T-cell (primary cell): ENCODE measurements at regions not wholly inside any gene's neighbourhood (a gene's known extent, or its start where the extent isn't known, plus 50 kb on each side); places are given as distances from the start of the nearest gene placed in this dataset.

ENCODE experiments used
- ATAC-seq, 4 experiments: fragments of 200-7000 bp in 3 of 4; fragments of 150-1000 bp in 1 of 4; cut with Tn5 transposase; replicated peaks in 1 of 4; 1 replicate in 3 of 4; 2 replicates in 1 of 4; pipeline ENCODE4 v1.10.0; 2021; ENCODE audit warnings: moderate library complexity in 3 of 4, mild to moderate bottlenecking in 2 of 4, moderate number of reproducible peaks in 1 of 4
- CTCF ChIA-PET, 2 donors: fragments of 300-600 bp; sonication (Branson Sonifier 250); formaldehyde crosslinking; loops; one replicate each; lab custom pipeline; 2022; ENCODE audit warnings: antibody characterized with exemption in 2 of 2; lab: Charles Lee
- POLR2A ChIA-PET, 2 donors: fragments of 300-600 bp; sonication (Branson Sonifier 250); formaldehyde crosslinking; loops; one replicate each; lab custom pipeline; 2022; ENCODE audit warnings: antibody characterized with exemption in 2 of 2; lab: Charles Lee
- DNase-seq, 35 experiments: peaks; one replicate each; pipeline versions ENCODE4 v3.0.0 to v3.0.0-alpha.2; 2013 to 2023
- H3K27ac ChIP-seq: one replicate; pipeline ENCODE4 v1.5.1; 2013; ENCODE audit warnings: low read length
- H3K27me3 ChIP-seq, 2 experiments: replicated peaks in 1 of 2; 1 replicate in 1 of 2; 2 replicates in 1 of 2; pipeline versions ENCODE4 v1.6.1 to v1.7.0; 2013; ENCODE audit warnings: low read length in 1 of 2, mixed read lengths in 1 of 2; ENCODE audit not compliant: control insufficient read depth in 2 of 2, insufficient read depth in 2 of 2; ENCODE audit errors: extremely low read depth in 1 of 2
- H3K36me3 ChIP-seq, 2 donors: 1 replicate in 1 of 2; 2 replicates in 1 of 2; pipeline versions ENCODE4 v1.6.1 to v1.7.0; 2013; ENCODE audit warnings: low read length in 1 of 2; ENCODE audit not compliant: control insufficient read depth in 2 of 2, insufficient read depth in 1 of 2; ENCODE audit errors: extremely low read depth in 1 of 2
- H3K4me1 ChIP-seq, 2 experiments: 1 replicate in 1 of 2; 2 replicates in 1 of 2; pipeline versions ENCODE4 v1.6.1 to v1.7.0; 2013; ENCODE audit warnings: low read length in 2 of 2, mixed read lengths in 1 of 2; ENCODE audit not compliant: insufficient read depth in 2 of 2, control insufficient read depth in 1 of 2; ENCODE audit errors: extremely low read depth in 1 of 2
- H3K4me3 ChIP-seq, 2 donors: 1 replicate in 1 of 2; 2 replicates in 1 of 2; pipeline versions ENCODE4 v1.5.1 to v1.7.0; 2013; ENCODE audit warnings: mild to moderate bottlenecking in 2 of 2, low read length in 1 of 2, moderate library complexity in 1 of 2; ENCODE audit not compliant: control insufficient read depth in 1 of 2; ENCODE audit errors: extremely low read depth in 1 of 2
- H3K9me3 ChIP-seq: 2 replicates; pipeline ENCODE4 v1.7.0; 2013
- H3K27ac Mint-ChIP-seq, 2 donors: one replicate each; pipeline ENCODE4 v1.8.0; 2020 to 2021; ENCODE audit warnings: mild to moderate bottlenecking in 2 of 2, mixed read lengths in 2 of 2
- H3K27me3 Mint-ChIP-seq, 2 donors: one replicate each; pipeline ENCODE4 v1.8.0; 2021 to 2022; ENCODE audit warnings: mixed read lengths in 2 of 2
- H3K36me3 Mint-ChIP-seq: one replicate; pipeline ENCODE4 v1.8.0; 2021; ENCODE audit warnings: mixed read lengths
- H3K4me1 Mint-ChIP-seq, 3 donors: one replicate each; pipeline ENCODE4 v1.8.0; 2020 to 2022; ENCODE audit warnings: mixed read lengths in 3 of 3, mild to moderate bottlenecking in 1 of 3
- H3K4me3 Mint-ChIP-seq, 3 donors: one replicate each; pipeline ENCODE4 v1.8.0; 2020 to 2022; ENCODE audit warnings: mild to moderate bottlenecking in 3 of 3, mixed read lengths in 3 of 3, moderate library complexity in 3 of 3
- H3K9me3 Mint-ChIP-seq, 3 donors: one replicate each; pipeline ENCODE4 v1.8.0; 2020 to 2022; ENCODE audit warnings: mixed read lengths in 3 of 3
- WGBS: methylation state at CpG from one replicate; pipeline ENCODE4 v1.1.5; 2013; ENCODE audit warnings: missing lambda C conversion rate; ENCODE audit not compliant: insufficient coverage; 5-methylcytosine and 5-hydroxymethylcytosine counted together

DNA sequence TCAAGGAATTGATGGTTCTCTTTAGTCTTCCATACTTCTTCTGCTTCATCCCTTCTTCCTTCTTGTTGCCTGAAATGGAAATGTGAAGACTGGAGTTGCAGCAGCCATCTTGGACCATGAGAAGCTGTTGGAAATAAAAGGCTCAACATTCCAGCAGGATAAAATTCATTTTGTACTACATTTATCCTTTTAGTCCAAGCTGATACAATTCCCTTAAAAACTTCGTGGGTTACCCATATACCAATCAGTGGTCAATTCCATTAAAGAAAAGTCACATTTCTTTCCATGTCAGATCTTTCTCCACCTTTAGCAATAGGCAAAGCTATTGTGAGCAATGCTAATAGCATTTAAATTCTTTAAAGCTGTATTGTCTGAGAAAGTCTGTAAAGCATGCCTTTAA lies 141.3 kb upstream of the LYZL2 start:
- Histone ChIP-seq H3K27ac (no peak overlapping the region), H3K36me3 (no peaks in the 10 kb centered on the region), H3K9me3 (no peaks in the 10 kb centered on the region), H3K4me3 (no peak overlapping the region), H3K27me3 (peaks cover 0 to 13% of the 10 kb centered on the region in 2 experiments), H3K4me1 (no peaks in the 10 kb centered on the region)
- H3K4me3 Mint-ChIP-seq = no peak overlapping the region
- H3K27ac Mint-ChIP-seq = no peak overlapping the region
- no peaks in the 10 kb centered on the region for H3K27me3 Mint-ChIP-seq
- DNase-seq = no peak
- ChIA-PET POLR2A (no interaction called here), CTCF (interaction anchor here in 1 of 2 donors (0.5 to 0.9 kb wide), 3 partner anchors 83 to 1021 kb away, joined by 3 to 4 read pairs (median 4); no protein-coding TSS in a partner anchor)
- H3K4me1 Mint-ChIP-seq = no peaks in the 10 kb centered on the region
- peaks cover 0 to 11% (median 7%) of the 10 kb centered on the region in 3 donors for H3K9me3 Mint-ChIP-seq
- H3K36me3 Mint-ChIP-seq = no peaks in the 10 kb centered on the region
- WGBS = 38% methylated on average over 1 of the region's 1 CpG
- ATAC-seq = no peak

DNA sequence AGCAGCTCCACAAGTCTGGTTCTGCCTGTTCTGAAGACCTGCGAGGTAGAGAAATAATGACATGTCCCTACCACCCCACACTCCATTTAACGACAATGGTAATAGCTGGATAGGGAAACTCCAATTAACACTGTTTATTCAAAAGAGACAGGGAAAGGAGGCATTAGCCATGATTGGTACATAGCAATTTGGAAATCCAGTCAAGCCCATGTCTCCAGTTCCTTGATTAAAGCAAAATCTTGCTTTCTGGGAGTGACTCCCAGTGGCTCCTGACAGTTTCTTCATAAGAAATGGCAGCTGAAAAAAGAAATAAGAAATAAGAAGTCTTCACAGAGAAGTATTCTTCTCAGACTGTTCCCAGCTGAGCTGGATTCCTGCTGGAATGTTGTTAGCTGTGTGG lies 140.7 kb upstream of the LYZL2 start:
- Histone ChIP-seq H3K36me3 (no peaks in the 10 kb centered on the region), H3K27me3 (peaks cover 0 to 12% of the 10 kb centered on the region in 2 experiments), H3K4me1 (no peaks in the 10 kb centered on the region), H3K27ac (no peak overlapping the region), H3K4me3 (no peak overlapping the region), H3K9me3 (no peaks in the 10 kb centered on the region)
- ATAC-seq = no peak
- Mint-ChIP-seq H3K4me1 (no peaks in the 10 kb centered on the region), H3K36me3 (no peaks in the 10 kb centered on the region), H3K27me3 (no peaks in the 10 kb centered on the region), H3K4me3 (no peak overlapping the region), H3K9me3 (peaks cover 0 to 11% (median 7%) of the 10 kb centered on the region in 3 donors), H3K27ac (no peak overlapping the region)
- POLR2A ChIA-PET = no interaction called here
- CTCF ChIA-PET = interaction anchor here in 1 of 2 donors (0.5 to 0.9 kb wide), 2 partner anchors 83 to 960 kb away, joined by 3 to 4 read pairs; no protein-coding TSS in a partner anchor
- no CpG with 5 or more reads among the region's 2 CpGs for WGBS
- DNase-seq = no peak

- ChIA-PET CTCF (no interaction called here), POLR2A (no interaction called here)
- no peaks in the 10 kb centered on the region for H3K27me3 Mint-ChIP-seq
- DNase-seq (no peak), ATAC-seq (no peak)
- no peaks in the 10 kb centered on the region for H3K4me1 Mint-ChIP-seq
- no peaks in the 10 kb centered on the region for H3K36me3 ChIP-seq
- H3K9me3 ChIP-seq = no peaks in the 10 kb centered on the region
- H3K4me3 Mint-ChIP-seq = no peak overlapping the region
- H3K27ac ChIP-seq = no peak overlapping the region
- H3K36me3 Mint-ChIP-seq = no peaks in the 10 kb centered on the region
- H3K9me3 Mint-ChIP-seq = peaks cover 0 to 11% (median 7%) of the 10 kb centered on the region in 3 donors
- no peak overlapping the region for H3K27ac Mint-ChIP-seq
- no peaks in the 10 kb centered on the region for H3K4me1 ChIP-seq
- H3K27me3 ChIP-seq = peaks cover 0 to 12% of the 10 kb centered on the region in 2 experiments
- H3K4me3 ChIP-seq = no peak overlapping the region
- WGBS = 94% methylated on average over 14 of the region's 16 CpGs
These were observed 139.8 kb upstream of the LYZL2 start for GRCh38 chr10:30769361-30769760.

DNA sequence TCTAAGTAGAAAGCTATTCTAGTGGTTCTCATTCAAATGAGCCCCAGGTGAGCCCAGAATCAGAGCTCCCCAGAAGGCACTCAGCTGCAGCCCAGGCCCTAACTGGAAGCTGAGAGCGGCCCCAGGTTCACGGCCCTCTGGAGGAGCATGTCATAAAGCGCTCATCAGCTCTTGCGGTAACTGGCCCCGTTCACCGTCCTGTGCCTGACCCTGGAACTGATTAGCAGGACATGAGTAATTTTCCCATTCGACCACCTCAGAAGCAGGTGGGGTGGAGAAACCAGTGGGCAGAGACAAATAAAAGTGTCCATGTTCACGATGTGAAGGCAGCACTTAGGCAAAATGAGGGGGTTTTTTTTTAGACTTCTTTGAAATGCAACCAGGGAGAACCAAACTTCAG lies 136.1 kb upstream of the LYZL2 start:
- Histone ChIP-seq H3K27ac (no peak overlapping the region), H3K27me3 (no peaks in the 10 kb centered on the region), H3K4me3 (no peak overlapping the region), H3K9me3 (no peaks in the 10 kb centered on the region), H3K4me1 (no peaks in the 10 kb centered on the region), H3K36me3 (no peaks in the 10 kb centered on the region)
- H3K27me3 Mint-ChIP-seq = no peaks in the 10 kb centered on the region
- no peak overlapping the region for H3K4me3 Mint-ChIP-seq
- ATAC-seq = no peak
- H3K9me3 Mint-ChIP-seq = peaks cover 0 to 3% (median 3%) of the 10 kb centered on the region in 3 donors
- no peak overlapping the region for H3K27ac Mint-ChIP-seq
- no peaks in the 10 kb centered on the region for H3K36me3 Mint-ChIP-seq
- ChIA-PET CTCF (interaction anchor here in 1 of 2 donors (1.0 kb wide), 1 partner anchor 13 kb away, joined by 3 read pairs; no protein-coding TSS in a partner anchor), POLR2A (no interaction called here)
- DNase-seq = no peak
- no peaks in the 10 kb centered on the region for H3K4me1 Mint-ChIP-seq
- 98% methylated on average over 4 of the region's 8 CpGs for WGBS

DNA sequence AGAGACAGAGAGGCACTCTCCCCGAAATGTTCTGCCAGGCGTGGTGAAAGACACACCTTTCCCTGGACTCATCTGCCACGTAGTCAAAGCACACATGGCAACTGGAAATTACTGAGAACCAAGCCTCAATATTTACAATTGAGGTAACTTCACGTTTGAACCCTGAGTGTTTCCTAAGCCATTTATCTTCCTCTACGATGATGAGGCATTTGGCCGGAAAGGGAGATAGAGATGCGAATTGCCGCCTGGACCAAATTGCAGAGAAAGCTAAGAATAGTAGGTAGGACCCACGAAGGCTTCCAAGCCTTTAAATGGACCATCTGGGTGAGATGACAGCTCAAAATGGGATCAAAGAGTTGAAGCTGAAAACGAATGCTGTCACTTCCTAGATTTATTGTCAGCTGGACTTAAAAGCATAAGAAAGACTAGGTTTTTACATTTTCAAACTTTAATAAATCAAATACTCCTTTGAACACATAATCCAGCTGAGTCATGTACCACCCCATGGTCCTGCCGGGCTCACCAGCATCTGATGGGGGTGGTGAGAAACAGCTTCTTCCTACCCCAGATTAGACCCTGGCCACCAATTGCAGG lies 135.6 kb upstream of the LYZL2 start:
- H3K4me3 ChIP-seq = no peak overlapping the region
- POLR2A ChIA-PET = no interaction called here
- no peaks in the 10 kb centered on the region for H3K27me3 ChIP-seq
- CTCF ChIA-PET = no interaction called here
- Mint-ChIP-seq H3K4me1 (no peaks in the 10 kb centered on the region), H3K4me3 (no peak overlapping the region), H3K27ac (no peak overlapping the region), H3K9me3 (peaks cover 0 to 3% (median 2%) of the 10 kb centered on the region in 3 donors), H3K36me3 (no peaks in the 10 kb centered on the region), H3K27me3 (no peaks in the 10 kb centered on the region)
- no peaks in the 10 kb centered on the region for H3K36me3 ChIP-seq
- H3K4me1 ChIP-seq = no peaks in the 10 kb centered on the region
- ATAC-seq (no peak), DNase-seq (no peak)
- no peaks in the 10 kb centered on the region for H3K9me3 ChIP-seq
- H3K27ac ChIP-seq = no peak overlapping the region
- 76% methylated on average over 8 of the region's 11 CpGs for WGBS

- ATAC-seq (no peak), DNase-seq (no peak)
- no peaks in the 10 kb centered on the region for H3K9me3 Mint-ChIP-seq
- Histone ChIP-seq H3K27ac (no peak overlapping the region), H3K9me3 (no peaks in the 10 kb centered on the region), H3K4me3 (no peak overlapping the region), H3K36me3 (no peaks in the 10 kb centered on the region), H3K27me3 (no peaks in the 10 kb centered on the region), H3K4me1 (no peaks in the 10 kb centered on the region)
- POLR2A ChIA-PET = no interaction called here
- 40% methylated on average over 1 of the region's 11 CpGs for WGBS
- H3K36me3 Mint-ChIP-seq = no peaks in the 10 kb centered on the region
- no peaks in the 10 kb centered on the region for H3K27me3 Mint-ChIP-seq
- CTCF ChIA-PET = interaction anchor here in 1 of 2 donors (0.6 kb wide), 1 partner anchor 10 kb away, joined by 5 read pairs; no protein-coding TSS in a partner anchor
- no peak overlapping the region for H3K27ac Mint-ChIP-seq
- H3K4me1 Mint-ChIP-seq = no peaks in the 10 kb centered on the region
- no peak overlapping the region for H3K4me3 Mint-ChIP-seq
These were observed 134.4 kb upstream of the LYZL2 start for GRCh38 chr10:30763918-30764317.
